Breast epithelium (tissue), 4 donors: ENCODE measurements at regions not wholly inside any gene's neighbourhood (a gene's known extent, or its start where the extent isn't known, plus 50 kb on each side); places are given as distances from the start of the nearest gene placed in this dataset.

Experiments used
- DNase-seq, 2 donors: peaks; one replicate each; pipeline ENCODE4 v3.0.0-alpha.2; 2019; ENCODE audit warnings: low spot score in 2 of 2
- H3K27ac ChIP-seq, 2 donors: fragments of 200-600 bp; sonication (generic) in 1 of 2; one replicate each; pipeline ENCODE4 v1.5.1; 2016 to 2019; ENCODE audit warnings: mild to moderate bottlenecking in 1 of 2
- H3K27me3 ChIP-seq, 2 donors: fragments of 200-600 bp; sonication (generic) in 1 of 2; one replicate each; pipeline versions ENCODE4 v1.5.1 to v1.6.0; 2017 to 2019; ENCODE audit warnings: control low read depth in 1 of 2, mild to moderate bottlenecking in 1 of 2
- H3K36me3 ChIP-seq: fragments of 200-600 bp; one replicate; pipeline ENCODE4 v1.5.1; 2019
- H3K4me1 ChIP-seq, 2 donors: fragments of 200-600 bp; sonication (generic); one replicate each; pipeline ENCODE4 v1.5.1; 2016 to 2019; ENCODE audit warnings: control low read depth in 1 of 2
- H3K4me3 ChIP-seq, 3 donors: fragments of 200-600 bp; sonication (generic); 1 replicate in 2 of 3; 2 replicates in 1 of 3; pipeline ENCODE4 v1.5.1; 2016 to 2019; ENCODE audit warnings: mild to moderate bottlenecking in 3 of 3, moderate library complexity in 2 of 3
- H3K9me3 ChIP-seq, 2 donors: fragments of 200-600 bp; sonication (generic) in 1 of 2; one replicate each; pipeline ENCODE4 v1.5.1; 2016 to 2019; ENCODE audit warnings: control low read depth in 1 of 2
- POLR2A ChIP-seq: fragments of 450-650 bp; IDR thresholded peaks from one replicate; pipeline ENCODE4 v1.6.1; 2016; ENCODE audit warnings: antibody characterized with exemption, mild to moderate bottlenecking, moderate library complexity
- POLR2AphosphoS5 ChIP-seq, 3 donors: sonication (generic); formaldehyde crosslinking; IDR thresholded peaks; one replicate each; pipeline ENCODE4 v1.6.1; 2017; ENCODE audit warnings: antibody characterized with exemption in 3 of 3
- intact Hi-C: fragments of 100-400 bp; cut with DNase I; formaldehyde crosslinking; loops from one replicate; pipeline ENCODE4 v1.15.1; 2023; ENCODE audit warnings: low total_unique reads
- TF ChIP-seq, protein P1 (sequence below), 3 donors: fragments of 450-650 bp; IDR thresholded peaks; one replicate each; pipeline ENCODE4 v1.5.1; 2016 to 2017; ENCODE audit warnings: antibody characterized with exemption in 3 of 3, mild to moderate bottlenecking in 3 of 3, moderate library complexity in 3 of 3

GRCh38 chr6:93498713-93499112 lies 79.4 kb upstream of the EPHA7 start:
- H3K27me3 ChIP-seq, result no peaks in the 10 kb centered on the region
- H3K36me3 ChIP-seq, result no peaks in the 10 kb centered on the region
- H3K4me1 ChIP-seq, result no peaks in the 10 kb centered on the region
- TF ChIP-seq, protein P1, sequence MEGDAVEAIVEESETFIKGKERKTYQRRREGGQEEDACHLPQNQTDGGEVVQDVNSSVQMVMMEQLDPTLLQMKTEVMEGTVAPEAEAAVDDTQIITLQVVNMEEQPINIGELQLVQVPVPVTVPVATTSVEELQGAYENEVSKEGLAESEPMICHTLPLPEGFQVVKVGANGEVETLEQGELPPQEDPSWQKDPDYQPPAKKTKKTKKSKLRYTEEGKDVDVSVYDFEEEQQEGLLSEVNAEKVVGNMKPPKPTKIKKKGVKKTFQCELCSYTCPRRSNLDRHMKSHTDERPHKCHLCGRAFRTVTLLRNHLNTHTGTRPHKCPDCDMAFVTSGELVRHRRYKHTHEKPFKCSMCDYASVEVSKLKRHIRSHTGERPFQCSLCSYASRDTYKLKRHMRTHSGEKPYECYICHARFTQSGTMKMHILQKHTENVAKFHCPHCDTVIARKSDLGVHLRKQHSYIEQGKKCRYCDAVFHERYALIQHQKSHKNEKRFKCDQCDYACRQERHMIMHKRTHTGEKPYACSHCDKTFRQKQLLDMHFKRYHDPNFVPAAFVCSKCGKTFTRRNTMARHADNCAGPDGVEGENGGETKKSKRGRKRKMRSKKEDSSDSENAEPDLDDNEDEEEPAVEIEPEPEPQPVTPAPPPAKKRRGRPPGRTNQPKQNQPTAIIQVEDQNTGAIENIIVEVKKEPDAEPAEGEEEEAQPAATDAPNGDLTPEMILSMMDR (IDR thresholded peaks at IDR 0.05), result no peak
- TF ChIP-seq POLR2A, result no peak
- TF ChIP-seq POLR2AphosphoS5 (IDR thresholded peaks at IDR 0.05), result no peak
- intact Hi-C loops, result no loop called here
- H3K27ac ChIP-seq, result no peak overlapping the region
- no peak for DNase-seq
- no peak overlapping the region for H3K4me3 ChIP-seq
- H3K9me3 ChIP-seq, result no peaks in the 10 kb centered on the region

DNA sequence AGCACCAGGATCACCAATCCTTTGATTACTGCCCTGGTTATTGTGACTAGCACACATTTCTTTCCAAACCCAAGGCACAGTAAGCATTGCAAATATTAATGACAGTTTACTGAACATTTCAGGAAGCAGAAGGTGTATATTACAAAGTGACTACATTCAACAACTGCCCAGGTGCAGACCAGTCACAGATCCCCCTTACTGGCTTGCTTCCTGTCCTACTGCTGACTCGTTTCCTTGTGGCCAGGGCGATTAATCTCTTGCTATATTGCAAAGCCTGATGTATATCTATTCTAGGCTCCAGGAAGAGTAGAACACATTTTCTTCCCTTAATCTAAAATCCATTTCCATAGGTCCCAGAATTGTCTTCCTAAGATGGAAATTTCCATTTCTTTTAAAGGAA lies 77.2 kb upstream of the EPHA7 start:
- intact Hi-C loops, result no loop called here
- H3K9me3 ChIP-seq, result no peaks in the 10 kb centered on the region
- no peaks in the 10 kb centered on the region for H3K4me1 ChIP-seq
- TF ChIP-seq POLR2AphosphoS5 (IDR thresholded peaks at IDR 0.05) (no peak), POLR2A (no peak)
- TF ChIP-seq, protein P1 (IDR thresholded peaks at IDR 0.05), result no peak
- no peak overlapping the region for H3K27ac ChIP-seq
- H3K36me3 ChIP-seq, result no peaks in the 10 kb centered on the region
- no peaks in the 10 kb centered on the region for H3K27me3 ChIP-seq
- no peak for DNase-seq
- H3K4me3 ChIP-seq, result no peak overlapping the region

GRCh38 chr6:93494057-93494456 lies 74.7 kb upstream of the EPHA7 start:
- Histone ChIP-seq H3K36me3 (no peaks in the 10 kb centered on the region), H3K9me3 (no peaks in the 10 kb centered on the region), H3K4me3 (no peak overlapping the region), H3K27ac (no peak overlapping the region), H3K4me1 (no peaks in the 10 kb centered on the region), H3K27me3 (no peaks in the 10 kb centered on the region)
- no peak for DNase-seq
- TF ChIP-seq, protein P1 (IDR thresholded peaks at IDR 0.05), result no peak
- TF ChIP-seq POLR2A (no peak), POLR2AphosphoS5 (IDR thresholded peaks at IDR 0.05) (no peak)
- intact Hi-C loops, result no loop called here

GRCh38 chr6:93474733-93475179 lies 55.4 kb upstream of the EPHA7 start:
- H3K4me3 ChIP-seq, result no peak overlapping the region
- no peak for DNase-seq
- no peaks in the 10 kb centered on the region for H3K4me1 ChIP-seq
- no peak overlapping the region for H3K27ac ChIP-seq
- intact Hi-C loops, result no loop called here
- peaks cover 4% of the 10 kb centered on the region for H3K36me3 ChIP-seq
- TF ChIP-seq, protein P1 (IDR thresholded peaks at IDR 0.05), result no peak
- no peak for TF ChIP-seq POLR2A
- TF ChIP-seq POLR2AphosphoS5 (IDR thresholded peaks at IDR 0.05), result no peak
- H3K9me3 ChIP-seq, result no peaks in the 10 kb centered on the region
- H3K27me3 ChIP-seq, result no peaks in the 10 kb centered on the region

- H3K27ac ChIP-seq, result no peak overlapping the region
- TF ChIP-seq POLR2A (no peak), POLR2AphosphoS5 (IDR thresholded peaks at IDR 0.05) (no peak)
- TF ChIP-seq, protein P1 (IDR thresholded peaks at IDR 0.05), result no peak
- H3K4me1 ChIP-seq, result no peaks in the 10 kb centered on the region
- intact Hi-C loops, result no loop called here
- no peaks in the 10 kb centered on the region for H3K27me3 ChIP-seq
- no peaks in the 10 kb centered on the region for H3K9me3 ChIP-seq
- no peak for DNase-seq
- no peaks in the 10 kb centered on the region for H3K36me3 ChIP-seq
- no peak overlapping the region for H3K4me3 ChIP-seq
Observed at GRCh38 chr6:93471281-93471680, 51.9 kb upstream of the EPHA7 start.
